ENCODE measurements at regions not wholly inside any gene's neighbourhood (a gene's known extent, or its start where the extent isn't known, plus 50 kb on each side); places are given as distances from the start of the nearest gene placed in this dataset.

GRCh38 chr12:58086006-58086405 is 144.6 kb downstream of the ATP23 start:
- POLR2A ChIA-PET, result no interaction called here
- no peak overlapping the region for H3K4me3 Mint-ChIP-seq (ENCODE audit: unreplicated experiment)
- no peaks in the 10 kb centered on the region for H3K27me3 ChIP-seq (replicated peaks; ENCODE audit: control insufficient read depth, insufficient read depth, low read length)
- BruUV-seq (replicated peaks), result no TSS peak
- no peak overlapping the region for H3K4me3 ChIP-seq (ENCODE audit: low read depth, low read length)
- TF ChIP-seq, protein P1, sequence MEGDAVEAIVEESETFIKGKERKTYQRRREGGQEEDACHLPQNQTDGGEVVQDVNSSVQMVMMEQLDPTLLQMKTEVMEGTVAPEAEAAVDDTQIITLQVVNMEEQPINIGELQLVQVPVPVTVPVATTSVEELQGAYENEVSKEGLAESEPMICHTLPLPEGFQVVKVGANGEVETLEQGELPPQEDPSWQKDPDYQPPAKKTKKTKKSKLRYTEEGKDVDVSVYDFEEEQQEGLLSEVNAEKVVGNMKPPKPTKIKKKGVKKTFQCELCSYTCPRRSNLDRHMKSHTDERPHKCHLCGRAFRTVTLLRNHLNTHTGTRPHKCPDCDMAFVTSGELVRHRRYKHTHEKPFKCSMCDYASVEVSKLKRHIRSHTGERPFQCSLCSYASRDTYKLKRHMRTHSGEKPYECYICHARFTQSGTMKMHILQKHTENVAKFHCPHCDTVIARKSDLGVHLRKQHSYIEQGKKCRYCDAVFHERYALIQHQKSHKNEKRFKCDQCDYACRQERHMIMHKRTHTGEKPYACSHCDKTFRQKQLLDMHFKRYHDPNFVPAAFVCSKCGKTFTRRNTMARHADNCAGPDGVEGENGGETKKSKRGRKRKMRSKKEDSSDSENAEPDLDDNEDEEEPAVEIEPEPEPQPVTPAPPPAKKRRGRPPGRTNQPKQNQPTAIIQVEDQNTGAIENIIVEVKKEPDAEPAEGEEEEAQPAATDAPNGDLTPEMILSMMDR (IDR thresholded peaks at IDR 0.05; ENCODE audit: insufficient read depth in 1 of 2, low read depth in 1 of 2, low read length in 1 of 2, severe bottlenecking in 1 of 2, unreplicated experiment in 1 of 2), result no peak
- H3K27ac Mint-ChIP-seq (ENCODE audit: unreplicated experiment), result no peak overlapping the region
- no peaks in the 10 kb centered on the region for H3K4me1 Mint-ChIP-seq (ENCODE audit: low read depth, unreplicated experiment)
- peaks cover 2% of the 10 kb centered on the region for H3K27me3 Mint-ChIP-seq (ENCODE audit: insufficient read depth, unreplicated experiment)
- H3K9me3 Mint-ChIP-seq (ENCODE audit: unreplicated experiment), result no peaks in the 10 kb centered on the region
- DNase-seq, result no peak
- no peaks in the 10 kb centered on the region for H3K4me1 ChIP-seq
- H3K36me3 Mint-ChIP-seq (ENCODE audit: insufficient read depth, unreplicated experiment), result no peaks in the 10 kb centered on the region
- CTCF ChIA-PET, result no interaction called here
- intact Hi-C loops (cut with micrococcal nuclease; ENCODE audit: unreplicated experiment), result no loop called here
- no peaks in the 10 kb centered on the region for H3K9me3 ChIP-seq
- no peaks in the 10 kb centered on the region for H3K36me3 ChIP-seq (ENCODE audit: control insufficient read depth, insufficient read depth, low read length)

GRCh38 chr12:58086930-58087329 is 145.6 kb downstream of the ATP23 start:
- H3K27me3 ChIP-seq (replicated peaks; ENCODE audit: control insufficient read depth, insufficient read depth, low read length), result no peaks in the 10 kb centered on the region
- Mint-ChIP-seq H3K4me1 (ENCODE audit: low read depth, unreplicated experiment) (no peaks in the 10 kb centered on the region), H3K27ac (ENCODE audit: unreplicated experiment) (no peak overlapping the region), H3K27me3 (ENCODE audit: insufficient read depth, unreplicated experiment) (peaks cover 2% of the 10 kb centered on the region), H3K9me3 (ENCODE audit: unreplicated experiment) (no peaks in the 10 kb centered on the region), H3K36me3 (ENCODE audit: insufficient read depth, unreplicated experiment) (no peaks in the 10 kb centered on the region), H3K4me3 (ENCODE audit: unreplicated experiment) (no peak overlapping the region)
- ChIA-PET CTCF (no interaction called here), POLR2A (no interaction called here)
- no peaks in the 10 kb centered on the region for H3K36me3 ChIP-seq (ENCODE audit: control insufficient read depth, insufficient read depth, low read length)
- intact Hi-C loops (cut with micrococcal nuclease; ENCODE audit: unreplicated experiment), result no loop called here
- TF ChIP-seq, protein P1 (IDR thresholded peaks at IDR 0.05; ENCODE audit: insufficient read depth in 1 of 2, low read depth in 1 of 2, low read length in 1 of 2, severe bottlenecking in 1 of 2, unreplicated experiment in 1 of 2), result no peak
- H3K4me3 ChIP-seq (ENCODE audit: low read depth, low read length), result no peak overlapping the region
- H3K4me1 ChIP-seq, result no peaks in the 10 kb centered on the region
- no peaks in the 10 kb centered on the region for H3K9me3 ChIP-seq
- BruUV-seq (replicated peaks), result no TSS peak
- no peak for DNase-seq

- ChIA-PET CTCF (no interaction called here), POLR2A (no interaction called here)
- no peak for DNase-seq
- Histone ChIP-seq H3K27me3 (replicated peaks; ENCODE audit: control insufficient read depth, insufficient read depth, low read length) (no peaks in the 10 kb centered on the region), H3K4me3 (ENCODE audit: low read depth, low read length) (no peak overlapping the region), H3K9me3 (no peaks in the 10 kb centered on the region), H3K4me1 (no peaks in the 10 kb centered on the region), H3K36me3 (ENCODE audit: control insufficient read depth, insufficient read depth, low read length) (no peaks in the 10 kb centered on the region)
- H3K4me3 Mint-ChIP-seq (ENCODE audit: unreplicated experiment), result no peak overlapping the region
- intact Hi-C loops (cut with micrococcal nuclease; ENCODE audit: unreplicated experiment), result no loop called here
- TF ChIP-seq, protein P1 (IDR thresholded peaks at IDR 0.05; ENCODE audit: insufficient read depth in 1 of 2, low read depth in 1 of 2, low read length in 1 of 2, severe bottlenecking in 1 of 2, unreplicated experiment in 1 of 2), result no peak
- no TSS peak for BruUV-seq (replicated peaks)
- no peaks in the 10 kb centered on the region for H3K4me1 Mint-ChIP-seq (ENCODE audit: low read depth, unreplicated experiment)
- no peak overlapping the region for H3K27ac Mint-ChIP-seq (ENCODE audit: unreplicated experiment)
- no peaks in the 10 kb centered on the region for H3K36me3 Mint-ChIP-seq (ENCODE audit: insufficient read depth, unreplicated experiment)
- peaks cover 2% of the 10 kb centered on the region for H3K27me3 Mint-ChIP-seq (ENCODE audit: insufficient read depth, unreplicated experiment)
- H3K9me3 Mint-ChIP-seq (ENCODE audit: unreplicated experiment), result no peaks in the 10 kb centered on the region
Observed at GRCh38 chr12:58087423-58088127, 146.2 kb downstream of the ATP23 start.
